GM19468 (cell line): ENCODE measurements at regions not wholly inside any gene's neighbourhood (a gene's known extent, or its start where the extent isn't known, plus 50 kb on each side); places are given as distances from the start of the nearest gene placed in this dataset.
A peak's percentile ranks its signal among the peaks of the same experiment; 100 is the strongest.

ENCODE experiments used
- ATAC-seq: cut with Tn5 transposase; IDR thresholded peaks from one replicate; pipeline ENCODE4 v1.9.1; 2021; ENCODE audit warnings: mild to moderate bottlenecking, moderate library complexity, moderate number of reproducible peaks; ENCODE audit not compliant: unreplicated experiment; ENCODE audit errors: extremely low read depth

DNA sequence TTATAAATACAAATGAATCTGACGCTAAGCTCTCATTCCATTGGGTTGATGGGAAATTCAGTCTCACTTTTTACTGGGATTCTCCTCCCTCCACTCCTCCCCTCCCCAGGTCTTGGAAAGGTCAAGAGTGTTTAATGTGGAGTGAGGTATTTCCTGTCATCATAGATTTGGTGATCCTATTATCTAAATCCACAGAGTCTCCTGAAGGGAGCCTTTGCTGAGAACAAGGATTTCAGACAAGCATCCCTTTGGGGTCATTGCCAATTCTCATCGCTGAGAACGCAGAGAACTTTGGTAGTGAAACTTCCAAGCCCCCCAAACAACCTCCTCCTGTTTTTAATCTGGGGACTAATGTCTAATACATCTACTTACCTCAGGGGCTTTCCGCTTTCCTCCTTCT lies 297.9 kb downstream of the OTOL1 start:
- ATAC-seq = no peak

DNA sequence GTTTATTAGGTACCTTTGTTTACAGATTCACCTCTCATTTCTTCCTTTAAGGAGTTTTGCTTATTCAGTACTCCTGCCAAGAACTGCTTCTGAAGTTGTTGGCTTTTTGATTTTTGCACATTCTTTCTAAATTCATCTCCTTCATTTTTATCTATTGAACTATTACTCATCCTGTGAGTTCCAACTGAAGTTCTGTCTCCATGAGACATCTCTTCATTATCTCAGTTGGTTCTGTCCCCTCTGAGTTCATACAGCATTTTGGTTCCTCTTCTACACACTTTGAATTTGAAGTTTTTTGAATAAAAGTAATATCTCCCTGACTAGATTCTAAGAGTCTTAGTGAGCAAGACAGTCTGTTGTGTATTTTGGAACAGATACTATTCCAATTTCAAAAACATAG lies 299.7 kb downstream of the OTOL1 start:
- no peak for ATAC-seq

DNA sequence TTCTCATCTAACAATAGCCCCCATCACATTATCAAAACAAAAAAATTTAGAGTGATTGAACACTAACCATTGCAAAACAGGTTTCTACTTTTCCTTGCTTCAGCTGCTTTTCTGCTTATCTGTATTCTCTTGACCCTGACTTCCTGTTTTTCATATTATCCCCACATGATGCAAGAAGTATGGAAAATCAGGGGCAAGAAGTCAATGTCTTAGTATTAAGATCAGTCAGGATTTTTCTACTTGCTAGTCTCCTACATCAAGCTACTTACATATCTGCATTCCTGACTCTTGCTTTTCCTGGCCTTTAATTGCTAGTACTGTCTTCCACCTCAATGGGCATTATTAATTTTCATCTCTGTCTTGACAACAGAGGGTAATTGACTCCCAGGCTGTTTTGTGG lies 300.2 kb downstream of the OTOL1 start:
- no peak for ATAC-seq

DNA sequence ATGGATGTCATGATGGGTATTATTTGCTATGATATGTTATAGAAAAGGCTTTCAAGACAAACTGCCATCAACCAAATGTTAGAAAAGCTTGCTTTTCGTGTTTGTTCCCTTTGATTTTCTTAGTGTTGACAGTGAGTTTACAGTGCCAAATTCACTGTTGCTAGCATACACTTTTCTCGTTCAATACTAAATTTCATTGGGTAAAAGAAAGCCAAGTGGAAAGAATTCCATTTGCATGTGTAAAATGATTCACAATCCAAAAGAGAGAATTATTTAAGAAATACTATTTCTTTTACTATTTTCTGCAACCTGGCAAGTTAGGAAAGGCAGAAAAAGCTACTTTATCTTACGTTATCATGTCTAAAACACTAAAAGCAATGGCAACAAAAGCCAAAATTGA lies 301.4 kb downstream of the OTOL1 start:
- ATAC-seq = no peak

DNA sequence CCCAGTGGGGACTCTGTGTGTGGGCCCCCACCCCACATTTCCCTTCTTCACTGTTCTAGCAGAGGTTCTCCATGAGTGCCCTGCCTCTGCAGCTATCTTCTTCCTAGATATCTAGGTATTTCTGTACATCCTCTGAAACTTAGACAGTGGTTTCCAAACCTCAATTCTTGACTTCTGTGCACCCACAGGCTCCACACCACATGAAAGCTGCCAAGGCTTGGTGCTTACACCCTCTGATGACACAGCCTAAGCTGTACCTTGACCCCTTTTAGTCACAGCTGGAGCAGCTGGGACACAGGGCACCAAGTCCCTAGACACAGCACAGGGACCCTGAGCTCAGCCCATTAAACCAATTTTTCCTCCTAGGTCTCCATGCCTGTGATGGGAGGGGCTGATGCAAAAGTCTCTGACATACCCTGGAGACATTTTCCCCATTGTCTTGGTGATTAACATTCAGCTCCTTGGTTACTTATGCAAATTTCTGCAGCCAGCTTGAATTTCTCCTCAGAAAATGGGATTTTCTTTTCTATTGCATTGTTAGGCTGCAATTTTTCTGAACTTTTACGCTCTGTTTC lies 304.5 kb downstream of the OTOL1 start:
- ATAC-seq = no peak

DNA sequence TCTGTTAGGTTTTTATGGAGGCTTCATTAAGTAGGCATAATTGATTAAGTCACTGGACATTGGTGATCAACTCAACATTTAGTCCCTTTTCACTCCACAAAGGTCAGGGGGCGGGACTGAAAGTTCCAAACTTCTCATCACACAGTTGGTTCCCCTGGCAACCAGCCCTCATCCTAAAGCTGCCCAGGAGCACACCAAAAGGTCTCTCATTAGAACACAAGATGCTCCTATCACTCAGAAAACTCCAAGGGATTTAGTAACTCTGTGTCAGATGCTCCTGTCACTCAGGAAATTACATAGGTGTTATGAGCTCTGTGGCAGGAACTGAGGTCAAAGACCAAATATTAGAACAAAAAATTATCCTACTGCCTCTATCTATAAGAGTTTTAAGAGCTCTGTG lies 321.5 kb downstream of the OTOL1 start:
- no peak for ATAC-seq

DNA sequence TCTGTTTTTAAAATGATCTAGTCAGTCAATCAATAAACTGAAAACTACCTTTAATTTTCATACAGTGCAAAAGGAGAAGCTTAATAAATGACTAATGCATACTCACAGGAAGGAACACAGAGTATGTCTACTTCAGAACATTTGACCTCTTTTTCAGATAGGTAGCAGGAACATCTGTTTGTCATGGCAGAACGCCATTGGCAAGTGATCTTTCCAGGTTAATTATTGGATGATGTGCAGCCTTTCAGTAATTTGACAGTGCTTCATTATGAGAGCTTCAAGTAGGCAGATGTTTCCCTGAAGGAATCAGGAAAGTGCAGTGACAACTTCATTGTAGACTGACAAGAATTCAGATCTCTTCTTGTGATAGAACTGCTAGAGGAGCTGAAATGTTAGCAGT lies 325.0 kb downstream of the OTOL1 start:
- no peak for ATAC-seq

DNA sequence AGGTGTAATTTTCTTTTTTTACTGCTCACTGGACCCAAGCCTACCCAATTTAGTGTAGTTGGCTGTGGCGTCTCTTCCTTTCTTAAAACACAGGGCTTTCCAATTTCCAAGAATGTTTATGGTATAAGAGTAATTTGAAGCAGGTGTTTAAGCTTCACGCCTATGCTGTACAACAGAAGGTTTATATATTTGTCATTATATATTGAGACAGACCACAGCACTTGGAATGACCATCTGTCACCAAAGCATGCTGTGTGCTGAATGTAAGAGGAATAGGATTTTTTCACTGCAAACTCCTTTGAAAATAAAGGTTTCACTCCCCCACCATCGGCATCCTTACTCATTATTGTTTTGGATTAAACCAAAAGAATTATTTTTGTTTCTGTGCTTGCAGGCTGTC lies 325.7 kb downstream of the OTOL1 start:
- no peak for ATAC-seq

DNA sequence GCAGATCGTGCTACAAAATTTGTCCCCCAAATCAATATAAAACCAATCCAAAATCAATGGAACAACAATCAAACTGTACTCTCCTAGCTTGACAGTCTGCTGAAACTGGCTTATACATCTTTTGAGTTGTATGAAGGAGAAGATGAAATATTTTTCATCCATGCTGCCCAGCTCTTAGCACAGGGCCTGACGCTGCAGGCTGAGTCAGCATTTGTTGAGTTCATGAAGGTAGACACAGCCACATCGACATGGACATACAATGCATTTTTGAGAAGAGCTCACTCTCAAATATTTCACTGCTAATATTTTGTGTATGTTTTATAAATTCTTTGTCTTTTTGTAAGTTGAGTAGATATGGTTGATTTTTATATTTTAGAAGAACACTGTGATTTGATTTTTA lies 327.3 kb downstream of the OTOL1 start:
- ATAC-seq = no peak

DNA sequence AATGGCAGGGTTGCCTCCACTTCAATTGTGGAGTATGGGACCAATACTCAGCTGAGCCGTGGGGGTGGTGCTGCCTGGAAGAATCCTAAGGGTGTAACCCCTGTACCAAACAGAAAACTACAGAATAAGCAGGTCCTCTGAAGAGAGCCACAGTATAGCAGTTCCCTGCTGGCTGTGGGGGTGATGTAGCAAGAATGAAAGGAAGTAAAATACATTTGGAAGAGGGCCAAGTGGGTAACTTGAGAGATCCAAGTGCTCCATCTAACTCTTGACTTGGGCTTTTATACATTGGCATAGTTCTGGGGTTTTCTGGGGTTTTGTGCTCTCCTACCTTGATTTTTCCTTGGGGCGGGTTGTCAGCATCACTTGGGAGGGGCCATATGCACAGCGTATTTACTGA lies 341.4 kb downstream of the OTOL1 start:
- ATAC-seq = no peak

DNA sequence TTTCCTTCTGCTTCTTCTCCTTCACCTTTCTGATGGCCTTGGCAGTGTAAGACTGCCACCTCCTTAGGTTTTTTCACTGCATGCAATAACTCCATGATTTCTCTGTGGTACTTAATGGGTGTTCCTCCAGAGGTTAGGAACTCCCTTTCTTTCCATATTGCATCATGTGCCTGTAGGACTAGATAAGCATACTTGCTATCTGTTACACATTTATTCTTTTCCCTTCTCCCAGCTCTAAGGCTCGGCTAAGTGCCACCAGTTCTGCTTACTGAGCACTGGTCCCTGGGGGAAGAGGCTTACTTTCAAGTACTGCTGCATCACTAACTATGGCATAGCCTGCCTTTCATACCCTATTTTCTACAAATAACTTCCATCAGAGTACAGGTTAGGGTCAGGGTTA lies 351.8 kb downstream of the OTOL1 start:
- no peak for ATAC-seq

DNA sequence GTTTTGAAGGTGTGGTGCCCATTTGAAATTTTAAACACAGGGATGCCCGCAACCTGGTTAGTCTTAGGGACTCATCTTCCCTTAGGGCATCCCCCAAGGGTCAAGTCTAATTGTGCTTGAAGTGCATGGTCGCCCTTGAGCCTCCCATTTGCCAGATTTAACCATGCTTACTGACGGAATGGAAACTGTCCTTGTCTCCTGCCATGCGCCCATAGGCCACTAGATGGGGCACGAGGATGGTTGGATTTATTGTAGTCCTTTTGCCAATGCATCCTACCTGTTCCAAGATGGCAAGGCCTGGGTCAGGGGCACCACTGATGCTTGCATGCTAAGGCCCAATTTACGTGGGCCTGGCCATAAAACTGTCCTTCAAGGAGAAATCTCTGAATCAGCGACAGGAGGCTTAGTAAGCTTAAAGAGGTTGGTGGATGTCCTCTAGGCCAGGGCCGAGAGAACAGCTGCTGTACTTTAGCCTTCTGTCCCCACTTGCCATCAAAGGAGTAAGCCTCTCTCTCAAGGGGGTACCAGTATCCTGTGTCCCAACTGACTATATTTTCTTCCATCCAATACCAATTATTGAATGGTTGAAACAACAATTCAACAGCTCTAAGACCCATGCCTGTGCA lies 355.4 kb downstream of the OTOL1 start:
- ATAC-seq = no peak

DNA sequence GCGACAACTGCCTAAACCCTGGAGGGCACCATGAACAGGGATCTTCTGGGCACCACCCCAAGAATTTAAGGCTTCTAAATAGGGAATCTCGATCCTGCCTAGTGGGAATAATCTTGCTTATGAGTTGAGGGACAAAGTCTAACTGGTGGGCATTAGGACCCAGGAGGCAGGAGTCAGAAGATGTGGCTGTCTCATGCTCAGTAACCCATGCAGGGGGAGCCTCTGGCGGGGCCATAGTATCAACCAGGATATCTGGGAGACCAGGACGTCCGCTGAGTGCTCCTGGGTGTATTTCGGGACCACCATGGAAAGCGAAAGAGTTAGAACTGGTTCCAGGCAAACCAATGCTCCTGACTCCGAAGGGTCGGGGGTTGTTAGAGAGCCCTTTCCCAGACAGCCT lies 356.1 kb downstream of the OTOL1 start:
- no peak for ATAC-seq

DNA sequence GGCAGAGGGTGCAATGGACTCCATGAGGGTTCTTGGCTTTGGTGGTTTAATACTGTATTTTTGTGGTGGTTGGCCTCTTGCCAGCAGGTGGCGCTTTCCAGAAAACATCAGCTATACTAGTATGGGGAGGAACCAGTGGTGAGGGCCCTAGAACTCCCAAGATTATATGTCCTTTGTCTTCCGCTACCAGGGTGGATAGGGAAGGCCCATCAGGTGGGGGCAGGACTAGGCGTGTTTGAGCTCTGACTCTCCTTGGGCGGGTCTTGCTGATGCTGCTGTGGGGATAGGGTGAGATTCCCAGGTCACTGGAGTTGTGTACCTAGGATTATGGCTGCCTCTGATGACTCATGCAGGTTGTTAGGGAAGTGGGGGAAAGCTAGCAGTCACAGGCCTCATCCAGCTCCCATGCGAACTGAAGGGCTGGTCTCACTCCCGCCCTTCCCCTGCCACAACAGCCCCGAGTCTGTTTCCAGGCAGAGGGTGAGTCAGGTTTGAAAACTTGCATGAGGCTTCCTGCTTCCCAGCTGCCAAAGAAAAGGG lies 357.7 kb downstream of the OTOL1 start:
- ATAC-seq = no peak

DNA sequence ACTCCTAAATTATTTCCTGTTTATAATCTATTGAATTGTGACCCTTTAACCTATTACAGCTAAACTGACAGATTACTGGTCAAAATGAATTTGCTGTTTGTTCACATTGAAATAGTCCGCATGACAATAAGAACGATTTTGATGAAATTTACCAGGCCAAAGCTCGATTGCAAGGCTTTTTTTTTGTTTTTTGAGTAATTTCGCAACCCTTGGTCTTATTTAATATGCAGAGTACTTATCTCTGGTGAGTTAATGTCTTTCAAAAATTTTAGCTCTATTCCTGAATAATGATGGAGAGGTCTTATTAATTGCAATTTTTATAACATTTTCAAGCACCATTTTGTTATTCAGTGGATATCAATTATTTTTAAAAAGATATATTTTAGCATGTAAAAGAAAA lies 362.4 kb downstream of the OTOL1 start:
- ATAC-seq = no peak

DNA sequence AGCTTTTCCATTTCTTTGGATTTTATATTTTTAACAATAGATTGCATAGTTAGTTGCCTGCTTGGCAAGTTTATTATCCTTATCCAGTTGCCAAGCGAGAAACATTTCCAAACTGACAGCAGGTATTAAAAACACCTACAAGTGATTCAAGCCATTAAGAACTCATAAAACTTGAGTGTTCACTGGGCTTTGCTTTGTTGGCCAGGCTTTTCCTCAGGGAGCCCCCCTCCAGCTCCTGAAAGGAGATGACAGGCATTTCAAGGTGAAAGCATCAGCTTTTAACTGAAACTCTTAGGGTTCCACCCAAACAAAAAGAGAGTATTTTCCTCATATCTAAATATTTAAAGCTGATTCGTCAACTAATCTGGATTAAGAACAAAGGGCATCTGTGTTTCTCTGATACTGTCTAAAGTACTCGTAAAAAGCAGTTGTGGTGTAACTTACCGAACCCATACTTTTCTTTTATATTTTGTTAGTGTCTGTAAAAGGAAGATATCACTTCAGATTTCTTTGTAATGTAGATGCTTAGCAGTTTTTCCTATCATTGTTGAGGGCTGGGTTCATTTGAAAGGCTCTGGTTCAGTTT lies 363.4 kb downstream of the OTOL1 start:
- no peak for ATAC-seq

DNA sequence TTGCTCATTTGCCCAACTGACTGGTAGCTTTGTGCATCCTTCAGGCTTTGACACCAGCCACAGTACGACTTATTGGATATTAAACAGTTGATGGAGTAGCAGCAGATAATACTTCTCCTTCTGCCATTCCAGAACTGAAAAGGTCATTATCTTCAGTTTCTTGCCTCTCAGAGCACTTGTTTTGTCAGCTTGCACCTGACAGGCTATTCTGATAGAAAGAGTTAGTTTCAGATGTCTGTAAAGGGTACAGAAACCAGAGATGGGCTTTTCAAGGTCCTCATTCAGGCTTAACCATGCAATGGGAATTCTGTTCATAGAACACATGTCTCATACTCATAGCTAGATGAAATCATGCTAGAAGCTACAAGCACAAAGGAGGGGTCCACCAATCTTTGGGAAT lies 367.2 kb downstream of the OTOL1 start:
- ATAC-seq = no peak

DNA sequence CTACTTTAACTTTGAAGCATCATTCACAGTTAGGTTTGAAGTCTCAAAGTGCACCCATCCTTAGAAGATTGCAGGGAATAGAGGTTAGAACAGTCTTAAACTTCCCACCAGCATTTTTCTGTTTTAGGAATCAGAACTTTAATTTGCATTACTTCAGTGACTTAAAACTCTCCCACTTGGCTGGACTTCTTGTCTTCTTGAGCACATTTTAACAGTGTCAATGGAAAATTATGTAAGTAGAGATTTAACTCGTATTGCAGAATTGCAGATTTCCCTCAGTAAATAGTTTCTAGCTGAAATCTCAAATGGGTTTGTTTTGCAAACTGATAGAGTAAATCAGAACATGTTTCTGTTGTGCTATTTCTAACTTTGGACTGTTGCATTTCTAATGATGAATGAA lies 369.6 kb downstream of the OTOL1 start:
- no peak for ATAC-seq

DNA sequence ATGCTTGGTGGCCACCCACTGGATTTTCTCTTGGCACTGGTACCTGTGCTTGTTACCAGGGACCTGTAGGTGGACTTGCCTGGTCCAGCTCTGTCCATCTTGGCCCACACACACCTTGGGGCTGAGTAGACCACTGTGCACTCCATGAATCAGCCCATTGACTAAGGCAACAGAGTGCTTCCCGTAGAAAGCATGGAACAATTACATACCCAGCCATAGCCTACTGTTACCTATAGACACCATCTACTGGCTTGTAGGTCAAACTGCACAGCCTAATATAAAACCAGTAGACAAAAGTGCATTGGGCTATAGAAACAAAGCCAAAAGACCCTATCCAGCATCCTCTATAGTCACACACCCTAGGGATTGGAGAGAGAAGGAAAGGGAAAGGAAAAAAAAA lies 378.9 kb downstream of the OTOL1 start:
- ATAC-seq = no peak

DNA sequence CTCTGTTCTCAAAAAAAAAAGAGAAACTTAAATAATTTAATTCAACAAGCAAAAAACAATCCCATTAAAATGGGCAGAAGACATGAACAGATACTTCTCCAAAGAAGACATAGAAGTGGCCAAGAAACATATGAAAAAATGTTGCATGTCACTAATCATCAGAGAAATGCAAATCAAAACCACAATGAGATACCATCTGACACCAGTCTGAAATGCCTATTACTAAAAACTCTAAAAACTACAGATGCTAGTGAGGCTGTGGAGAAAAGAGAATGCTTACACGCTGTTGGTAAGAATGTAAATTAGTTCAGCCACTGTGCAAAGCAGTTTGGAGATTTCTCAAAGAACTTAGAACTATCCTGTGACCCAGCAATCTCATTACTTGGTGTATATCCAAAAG lies 382.9 kb downstream of the OTOL1 start:
- peak; percentile 45 for ATAC-seq

DNA sequence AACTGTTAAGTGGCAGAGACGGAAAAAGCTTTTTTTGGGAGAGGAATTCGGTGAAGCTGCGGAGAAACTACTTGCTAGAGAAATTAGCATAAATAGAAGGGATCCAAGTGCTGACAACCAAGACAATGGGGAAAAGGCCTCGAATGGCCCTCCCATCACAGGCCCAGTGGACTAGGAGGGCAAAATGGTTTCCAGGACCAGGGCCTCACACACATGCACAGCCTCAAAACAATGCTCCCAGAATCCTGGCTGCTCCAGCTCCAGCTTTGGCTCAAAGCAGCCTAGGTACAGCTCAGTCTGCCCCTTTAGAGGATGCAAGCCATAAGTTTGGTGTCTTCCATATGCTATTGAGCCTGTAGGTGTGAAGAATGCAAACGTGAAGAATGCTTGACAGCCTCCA lies 388.2 kb downstream of the OTOL1 start:
- no peak for ATAC-seq

DNA sequence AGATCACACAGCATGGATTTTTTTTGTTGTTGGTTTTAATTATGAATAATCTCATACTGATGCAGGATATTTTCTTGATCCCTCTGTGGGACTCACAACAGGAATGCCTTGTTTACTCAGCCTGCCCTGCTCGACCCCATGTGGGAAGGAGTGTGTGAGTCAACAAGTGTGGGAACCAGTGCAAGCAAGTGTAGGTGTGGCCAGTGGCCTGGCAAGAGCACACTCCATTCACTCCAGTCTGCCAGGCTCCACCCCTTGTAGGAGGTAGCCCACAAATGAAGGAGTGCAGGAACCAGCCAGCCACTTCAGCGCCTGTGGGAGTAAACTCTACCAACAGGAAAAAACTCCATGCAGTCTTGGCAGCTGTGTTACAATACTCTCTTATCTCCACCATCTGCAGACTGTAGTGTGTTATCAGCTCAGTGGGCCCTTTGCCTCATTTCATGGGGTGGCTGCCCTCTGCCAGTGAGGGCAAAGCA lies 393.6 kb downstream of the OTOL1 start:
- ATAC-seq = no peak
